SK-N-SH (cell line): ENCODE measurements at regions not wholly inside any gene's neighbourhood (a gene's known extent, or its start where the extent isn't known, plus 50 kb on each side); places are given as distances from the start of the nearest gene placed in this dataset.

Experiments used
- CTCF ChIA-PET: fragments of 300-600, 350-600 bp; formaldehyde crosslinking; extraction: SDS; loops from one replicate; lab custom pipeline; 2021; lab: Yijun Ruan, JAX
- POLR2A ChIA-PET: fragments of 350-600 bp; sonication (Branson Sonifier 250); formaldehyde crosslinking; extraction: SDS; loops from one replicate; lab custom pipeline; 2020; ENCODE audit warnings: antibody characterized with exemption, inconsistent platforms; lab: Yijun Ruan, JAX
- DNase-seq: peaks from one replicate; pipeline ENCODE4 v3.0.0; 2012
- H2AFZ ChIP-seq: fragments of 200-600 bp; sonication (generic); 2 replicates; pipeline ENCODE4 v1.8.1; 2016; ENCODE audit warnings: antibody characterized with exemption, mild to moderate bottlenecking, low read depth
- H3F3A ChIP-seq: fragments of 200-600 bp; sonication (generic); replicated peaks from 2 replicates; pipeline ENCODE3; 2016; ENCODE audit warnings: antibody characterized with exemption, mild to moderate bottlenecking; ENCODE audit not compliant: insufficient read depth
- H3K27ac ChIP-seq, 2 experiments: fragments of 200-500 bp in 1 of 2; fragments of 200-600 bp in 1 of 2; sonication (Bioruptor generic) in 1 of 2; sonication (generic), shearing (Covaris generic) in 1 of 2; 2 replicates each; pipeline versions ENCODE4 v1.5.1 to v1.6.1; 2014 to 2016; ENCODE audit warnings: low read depth in 2 of 2, inconsistent platforms in 1 of 2, low read length in 1 of 2, mild to moderate bottlenecking in 1 of 2, mixed read lengths in 1 of 2
- H3K27me3 ChIP-seq: fragments of 200-600 bp; sonication (generic), shearing (Covaris generic); 2 replicates; pipeline ENCODE4 v1.6.1; 2016; ENCODE audit warnings: mixed run types; ENCODE audit not compliant: insufficient read depth
- H3K36me3 ChIP-seq, 2 experiments: fragments of 200-500 bp in 1 of 2; fragments of 200-600 bp in 1 of 2; sonication (Bioruptor generic) in 1 of 2; sonication (generic) in 1 of 2; replicated peaks in 1 of 2; 2 replicates each; pipeline versions ENCODE3 to v1.5.1; 2014 to 2016; ENCODE audit warnings: low read length in 1 of 2, mild to moderate bottlenecking in 1 of 2; ENCODE audit not compliant: insufficient read depth in 2 of 2, control insufficient read depth in 1 of 2
- H3K4me1 ChIP-seq, 2 experiments: fragments of 200-500 bp in 1 of 2; fragments of 200-600 bp in 1 of 2; sonication (Bioruptor generic) in 1 of 2; sonication (generic), shearing (Covaris generic) in 1 of 2; 2 replicates each; pipeline versions ENCODE4 v1.5.1 to v1.6.1; 2014 to 2016; ENCODE audit warnings: low read depth in 1 of 2, low read length in 1 of 2, mixed run types in 1 of 2; ENCODE audit not compliant: insufficient read depth in 2 of 2, control insufficient read depth in 1 of 2
- H3K4me2 ChIP-seq: fragments of 200-600 bp; sonication (generic), shearing (Covaris generic); 2 replicates; pipeline ENCODE4 v1.6.1; 2017; ENCODE audit warnings: mixed run types
- H3K4me3 ChIP-seq, 2 experiments: fragments of 200-500 bp in 1 of 2; fragments of 200-600 bp in 1 of 2; sonication (Bioruptor generic) in 1 of 2; sonication (generic), shearing (Covaris generic) in 1 of 2; 2 replicates each; pipeline versions ENCODE4 v1.5.1 to v1.8.1; 2014 to 2016; ENCODE audit warnings: low read depth in 2 of 2, inconsistent platforms in 1 of 2, low read length in 1 of 2, mild to moderate bottlenecking in 1 of 2, mixed read lengths in 1 of 2, moderate library complexity in 1 of 2
- H3K79me2 ChIP-seq: fragments of 200-600 bp; sonication (generic); 2 replicates; pipeline ENCODE4 v1.8.1; 2017; ENCODE audit warnings: mild to moderate bottlenecking; ENCODE audit not compliant: insufficient read depth
- H3K9ac ChIP-seq: fragments of 200-600 bp; sonication (generic); 2 replicates; pipeline ENCODE4 v1.6.1; 2017; ENCODE audit warnings: mixed run types
- H3K9me2 ChIP-seq: fragments of 200-600 bp; sonication (generic); 2 replicates; pipeline ENCODE4 v1.6.1; 2017; ENCODE audit warnings: mixed run types
- H3K9me3 ChIP-seq: fragments of 200-600 bp; sonication (generic); 2 replicates; pipeline ENCODE4 v1.6.1; 2017; ENCODE audit warnings: mixed run types, mild to moderate bottlenecking, moderate library complexity
- H4K20me1 ChIP-seq: fragments of 200-600 bp; sonication (generic); 2 replicates; pipeline ENCODE4 v1.6.1; 2017; ENCODE audit warnings: mild to moderate bottlenecking, mixed run types; ENCODE audit not compliant: insufficient read depth
- EP300 ChIP-seq, 2 experiments: IDR thresholded peaks; 2 replicates each; pipeline versions ENCODE4 v1.4.0 to v1.6.1; 2012; ENCODE audit warnings: borderline replicate concordance in 1 of 2, low read depth in 1 of 2, low read length in 1 of 2
- FOXJ3 ChIP-seq: sonication (generic); formaldehyde crosslinking; IDR thresholded peaks from 2 replicates; pipeline ENCODE4 v1.5.1; 2020; ENCODE audit warnings: mild to moderate bottlenecking, missing genetic modification reagents
- GABPA ChIP-seq: IDR thresholded peaks from 2 replicates; pipeline ENCODE4 v1.4.0; 2012; ENCODE audit warnings: low read depth, mild to moderate bottlenecking
- GATA2 ChIP-seq: sonication (generic); formaldehyde crosslinking; IDR thresholded peaks from 2 replicates; pipeline ENCODE4 v1.5.0; 2020; ENCODE audit warnings: mild to moderate bottlenecking, missing genetic modification reagents
- JUND ChIP-seq: IDR thresholded peaks from 2 replicates; pipeline ENCODE4 v1.4.0; 2012
- MXI1 ChIP-seq: IDR thresholded peaks from 2 replicates; pipeline ENCODE4 v1.6.1; 2012; ENCODE audit warnings: mild to moderate bottlenecking, low read depth, low read length, improper control_type of control experiment
- NFIC ChIP-seq: IDR thresholded peaks from 2 replicates; pipeline ENCODE4 v1.4.0; 2012; ENCODE audit warnings: borderline replicate concordance
- NRF1 ChIP-seq: IDR thresholded peaks from 2 replicates; pipeline ENCODE4 v1.6.1; 2012; ENCODE audit warnings: low read depth, mild to moderate bottlenecking, low read length
- POLR2AphosphoS5 ChIP-seq: IDR thresholded peaks from 2 replicates; pipeline ENCODE4 v1.6.1; 2012; ENCODE audit warnings: low read depth, low read length
- RAD21 ChIP-seq: IDR thresholded peaks from 2 replicates; pipeline ENCODE4 v1.6.1; 2012; ENCODE audit warnings: mild to moderate bottlenecking, low read length
- RFX5 ChIP-seq: IDR thresholded peaks from 2 replicates; pipeline ENCODE4 v1.6.1; 2012; ENCODE audit warnings: mild to moderate bottlenecking, improper control_type of control experiment, low read length
- YY1 ChIP-seq: IDR thresholded peaks from 2 replicates; pipeline ENCODE4 v1.4.0; 2012; ENCODE audit warnings: low read depth, mild to moderate bottlenecking
- WGBS: methylation state at CpG from one replicate; pipeline ENCODE4 v1.1.6; 2017; ENCODE audit warnings: low lambda C conversion rate; 5-methylcytosine and 5-hydroxymethylcytosine counted together
- TF ChIP-seq, protein P1 (sequence below): IDR thresholded peaks from 2 replicates; pipeline ENCODE4 v1.6.1; 2012; ENCODE audit warnings: mild to moderate bottlenecking, low read depth, low read length, moderate library complexity
- TF ChIP-seq, protein P2 (sequence below): IDR thresholded peaks from 2 replicates; pipeline ENCODE4 v1.4.0; 2012; ENCODE audit warnings: low read depth, borderline replicate concordance

GRCh38 chr14:71741241-71741640 lies 191.0 kb upstream of the RGS6 start:
- WGBS, result 95% methylated on average over 5 of the region's 5 CpGs
- H3K79me2 ChIP-seq, result no peaks in the 10 kb centered on the region
- no peak overlapping the region for H2AFZ ChIP-seq
- no peaks in the 10 kb centered on the region for H4K20me1 ChIP-seq
- H3K4me1 ChIP-seq, result peaks cover 4 to 8% of the 10 kb centered on the region in 2 experiments; a peak in 2 of 4 replicates
- ChIA-PET CTCF (interaction anchor here (1.0 to 6.0 kb wide), 5 partner anchors 9 to 602 kb away, joined by 3 to 35 read pairs (median 4); no protein-coding TSS in a partner anchor), POLR2A (no interaction called here)
- DNase-seq, result no peak
- H3F3A ChIP-seq, result peaks cover 8% of the 10 kb centered on the region
- H3K27ac ChIP-seq, result no peak overlapping the region
- no peak overlapping the region for H3K4me3 ChIP-seq
- no peak overlapping the region for H3K9ac ChIP-seq
- H3K27me3 ChIP-seq, result no peaks in the 10 kb centered on the region
- H3K36me3 ChIP-seq, result peaks cover 2 to 7% of the 10 kb centered on the region in 2 experiments
- no peak overlapping the region for H3K4me2 ChIP-seq
- TF ChIP-seq NFIC, result no peak
- TF ChIP-seq YY1, result no peak
- TF ChIP-seq JUND, result no peak
- TF ChIP-seq, protein P1, sequence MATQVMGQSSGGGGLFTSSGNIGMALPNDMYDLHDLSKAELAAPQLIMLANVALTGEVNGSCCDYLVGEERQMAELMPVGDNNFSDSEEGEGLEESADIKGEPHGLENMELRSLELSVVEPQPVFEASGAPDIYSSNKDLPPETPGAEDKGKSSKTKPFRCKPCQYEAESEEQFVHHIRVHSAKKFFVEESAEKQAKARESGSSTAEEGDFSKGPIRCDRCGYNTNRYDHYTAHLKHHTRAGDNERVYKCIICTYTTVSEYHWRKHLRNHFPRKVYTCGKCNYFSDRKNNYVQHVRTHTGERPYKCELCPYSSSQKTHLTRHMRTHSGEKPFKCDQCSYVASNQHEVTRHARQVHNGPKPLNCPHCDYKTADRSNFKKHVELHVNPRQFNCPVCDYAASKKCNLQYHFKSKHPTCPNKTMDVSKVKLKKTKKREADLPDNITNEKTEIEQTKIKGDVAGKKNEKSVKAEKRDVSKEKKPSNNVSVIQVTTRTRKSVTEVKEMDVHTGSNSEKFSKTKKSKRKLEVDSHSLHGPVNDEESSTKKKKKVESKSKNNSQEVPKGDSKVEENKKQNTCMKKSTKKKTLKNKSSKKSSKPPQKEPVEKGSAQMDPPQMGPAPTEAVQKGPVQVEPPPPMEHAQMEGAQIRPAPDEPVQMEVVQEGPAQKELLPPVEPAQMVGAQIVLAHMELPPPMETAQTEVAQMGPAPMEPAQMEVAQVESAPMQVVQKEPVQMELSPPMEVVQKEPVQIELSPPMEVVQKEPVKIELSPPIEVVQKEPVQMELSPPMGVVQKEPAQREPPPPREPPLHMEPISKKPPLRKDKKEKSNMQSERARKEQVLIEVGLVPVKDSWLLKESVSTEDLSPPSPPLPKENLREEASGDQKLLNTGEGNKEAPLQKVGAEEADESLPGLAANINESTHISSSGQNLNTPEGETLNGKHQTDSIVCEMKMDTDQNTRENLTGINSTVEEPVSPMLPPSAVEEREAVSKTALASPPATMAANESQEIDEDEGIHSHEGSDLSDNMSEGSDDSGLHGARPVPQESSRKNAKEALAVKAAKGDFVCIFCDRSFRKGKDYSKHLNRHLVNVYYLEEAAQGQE, result no peak
- TF ChIP-seq MXI1, result no peak
- no peak for TF ChIP-seq POLR2AphosphoS5
- no peak for TF ChIP-seq RFX5
- no peak for TF ChIP-seq RAD21
- no peak for TF ChIP-seq GABPA
- no peak for TF ChIP-seq FOXJ3 (CRISPR knock-in tag)
- TF ChIP-seq, all 33 proteins: peak for 0
- H3K9me2 ChIP-seq, result no peaks in the 10 kb centered on the region
- no peaks in the 10 kb centered on the region for H3K9me3 ChIP-seq

GRCh38 chr14:71742485-71742884 lies 189.7 kb upstream of the RGS6 start:
- Histone ChIP-seq H4K20me1 (no peaks in the 10 kb centered on the region), H3K4me3 (no peak overlapping the region), H3K9ac (no peak overlapping the region), H3K4me2 (no peak overlapping the region), H3K9me2 (no peaks in the 10 kb centered on the region), H3K36me3 (peaks cover 2 to 3% of the 10 kb centered on the region in 2 experiments), H3K27me3 (no peaks in the 10 kb centered on the region), H3K27ac (no peak overlapping the region), H3F3A (peaks cover 8% of the 10 kb centered on the region), H3K79me2 (no peaks in the 10 kb centered on the region), H3K4me1 (peaks cover 4 to 8% of the 10 kb centered on the region in 2 experiments; a peak in 2 of 4 replicates), H3K9me3 (no peaks in the 10 kb centered on the region), H2AFZ (no peak overlapping the region)
- ChIA-PET CTCF (interaction anchor here (0.9 to 6.0 kb wide), 3 partner anchors 10 to 638 kb away, joined by 3 to 35 read pairs (median 3); no protein-coding TSS in a partner anchor), POLR2A (no interaction called here)
- no peak for DNase-seq
- TF ChIP-seq, protein P2, sequence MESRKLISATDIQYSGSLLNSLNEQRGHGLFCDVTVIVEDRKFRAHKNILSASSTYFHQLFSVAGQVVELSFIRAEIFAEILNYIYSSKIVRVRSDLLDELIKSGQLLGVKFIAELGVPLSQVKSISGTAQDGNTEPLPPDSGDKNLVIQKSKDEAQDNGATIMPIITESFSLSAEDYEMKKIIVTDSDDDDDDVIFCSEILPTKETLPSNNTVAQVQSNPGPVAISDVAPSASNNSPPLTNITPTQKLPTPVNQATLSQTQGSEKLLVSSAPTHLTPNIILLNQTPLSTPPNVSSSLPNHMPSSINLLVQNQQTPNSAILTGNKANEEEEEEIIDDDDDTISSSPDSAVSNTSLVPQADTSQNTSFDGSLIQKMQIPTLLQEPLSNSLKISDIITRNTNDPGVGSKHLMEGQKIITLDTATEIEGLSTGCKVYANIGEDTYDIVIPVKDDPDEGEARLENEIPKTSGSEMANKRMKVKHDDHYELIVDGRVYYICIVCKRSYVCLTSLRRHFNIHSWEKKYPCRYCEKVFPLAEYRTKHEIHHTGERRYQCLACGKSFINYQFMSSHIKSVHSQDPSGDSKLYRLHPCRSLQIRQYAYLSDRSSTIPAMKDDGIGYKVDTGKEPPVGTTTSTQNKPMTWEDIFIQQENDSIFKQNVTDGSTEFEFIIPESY, result no peak
- TF ChIP-seq GATA2 (CRISPR knock-in tag), result no peak
- TF ChIP-seq NRF1, result no peak
- TF ChIP-seq NFIC, result no peak
- TF ChIP-seq GABPA, result no peak
- no peak for TF ChIP-seq EP300 (IDR thresholded peaks at IDR 0.05; ENCODE audit: borderline replicate concordance in 1 of 2, low read depth in 1 of 2, low read length in 1 of 2)
- 90% methylated on average over 6 of the region's 6 CpGs for WGBS
